Pancreas (tissue), 10 donors: ENCODE measurements at regions not wholly inside any gene's neighbourhood (a gene's known extent, or its start where the extent isn't known, plus 50 kb on each side); places are given as distances from the start of the nearest gene placed in this dataset.

Experiments used
- ATAC-seq, 4 donors: fragments of 200-7000 bp; cut with Tn5 transposase; one replicate each; pipeline versions ENCODE4 v1.8.0 to v1.9.1; 2020; ENCODE audit warnings: mild to moderate bottlenecking in 4 of 4, moderate library complexity in 4 of 4
- DNase-seq, 6 donors: peaks; one replicate each; pipeline ENCODE4 v3.0.0-alpha.2; 2020
- FAIRE-seq: peaks from 2 replicates; lab custom pipeline; 2012; peaks lifted over from hg19 to GRCh38; lab: Jason Lieb, UNC
- H3K27ac ChIP-seq, 4 donors: fragments of 200-600 bp; sonication (generic); 1 replicate in 3 of 4; 2 replicates in 1 of 4; pipeline versions ENCODE4 v1.5.0 to v1.8.0; 2020
- H3K27me3 ChIP-seq, 4 donors: fragments of 200-600 bp; one replicate each; pipeline ENCODE4 v1.8.0; 2021
- H3K36me3 ChIP-seq, 3 donors: fragments of 200-600 bp; sonication (generic) in 1 of 3; one replicate each; pipeline versions ENCODE4 v1.5.0 to v1.8.0; 2020 to 2021
- H3K4me1 ChIP-seq, 3 donors: fragments of 200-600 bp; one replicate each; pipeline ENCODE4 v1.8.0; 2021
- H3K4me3 ChIP-seq, 4 donors: fragments of 200-600 bp; sonication (generic) in 2 of 4; one replicate each; pipeline versions ENCODE4 v1.5.0 to v1.8.0; 2020 to 2021
- H3K9me3 ChIP-seq, 4 donors: fragments of 200-600 bp; one replicate each; pipeline ENCODE4 v1.8.0; 2021
- WGBS, 2 donors: extraction: QIAGEN DNeasy Blood & Tissue Kit; methylation state at CpG; one replicate each; pipeline ENCODE4 v1.1.7; 2013; 5-methylcytosine and 5-hydroxymethylcytosine counted together
- intact Hi-C, 3 donors: fragments of 100-400 bp; cut with DNase I; formaldehyde crosslinking; loops; one replicate each; pipeline versions ENCODE4 v1.11.1 to v1.14.2; 2022
- TF ChIP-seq, protein P1 (sequence below), 4 donors: fragments of 200-600 bp; sonication (generic) in 3 of 4; IDR thresholded peaks; one replicate each; pipeline versions ENCODE4 v1.5.0 to v1.8.0; 2021; ENCODE audit warnings: antibody characterized with exemption in 4 of 4
- donor health status: healthy with polysubstance abuse.
- donor health status: DM: no; HTN: no; CAD: no; lungs with moderate emphysema.
- donor health status: DM: no; HTN: no; CAD: no.
- donor health status: control.
- donor health status: control.
- donor health status: Bipolar disorder and iron deficiency.
- donor health status: DM: yes; HTN: yes; CAD: no.
- donor health status: DM: no; HTN: no; CAD: no.
- donor health status: DM: no; HTN: no; CAD: no.
- donor health status: DM: yes; HTN: yes; CAD: no.

DNA sequence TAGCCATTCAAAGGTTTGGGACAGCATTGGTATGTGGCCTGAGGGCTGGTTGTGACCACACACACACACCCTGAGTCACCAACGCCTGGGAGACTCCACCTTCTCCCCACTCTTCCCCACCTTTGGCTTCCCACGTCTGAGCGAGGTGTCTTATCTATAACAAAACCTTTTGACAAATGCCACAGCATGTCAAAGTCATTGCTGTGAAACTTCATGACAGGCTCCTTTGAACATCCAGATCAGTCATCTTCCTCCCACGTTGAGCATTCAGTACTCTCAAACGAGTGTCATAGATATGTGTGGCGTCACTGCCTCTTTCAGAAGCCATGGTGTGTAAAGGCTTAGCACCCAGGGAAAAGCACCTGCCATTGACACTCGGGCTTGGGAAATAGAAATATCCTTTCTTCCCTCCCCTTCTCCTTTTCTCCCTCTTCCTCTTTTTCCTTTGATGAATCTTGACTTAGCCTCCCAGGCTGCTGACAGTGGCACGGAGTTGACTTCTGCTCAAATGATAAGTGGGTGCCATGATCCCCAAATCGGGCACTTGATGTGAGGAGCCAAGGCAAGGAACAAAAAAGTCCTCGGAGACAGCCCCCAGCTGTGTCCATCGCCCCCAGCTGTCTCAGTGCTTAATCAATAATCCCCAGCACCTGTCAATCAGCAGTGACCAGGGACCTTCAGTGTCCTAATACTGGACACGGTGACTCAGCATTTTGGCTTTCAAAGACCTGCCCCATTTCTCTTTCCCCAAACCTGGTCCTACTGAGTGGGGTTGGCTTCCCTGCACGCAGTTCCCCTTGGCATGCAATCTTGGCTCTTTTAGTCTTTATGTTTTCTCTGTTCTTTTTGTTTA, 114.8 kb downstream of the FGF18 start:
- H3K36me3 ChIP-seq = no peaks in the 10 kb centered on the region
- intact Hi-C loops = no loop called here
- WGBS, 2 donors = 45 to 51% methylated on average over 13 of the region's 13 CpGs
- H3K4me1 ChIP-seq = no peaks in the 10 kb centered on the region
- H3K9me3 ChIP-seq = no peaks in the 10 kb centered on the region
- no peak overlapping the region for H3K4me3 ChIP-seq
- no peaks in the 10 kb centered on the region for H3K27me3 ChIP-seq
- no peak for DNase-seq
- FAIRE-seq = no peak
- no peak overlapping the region for H3K27ac ChIP-seq
- no peak for ATAC-seq
- TF ChIP-seq, protein P1, sequence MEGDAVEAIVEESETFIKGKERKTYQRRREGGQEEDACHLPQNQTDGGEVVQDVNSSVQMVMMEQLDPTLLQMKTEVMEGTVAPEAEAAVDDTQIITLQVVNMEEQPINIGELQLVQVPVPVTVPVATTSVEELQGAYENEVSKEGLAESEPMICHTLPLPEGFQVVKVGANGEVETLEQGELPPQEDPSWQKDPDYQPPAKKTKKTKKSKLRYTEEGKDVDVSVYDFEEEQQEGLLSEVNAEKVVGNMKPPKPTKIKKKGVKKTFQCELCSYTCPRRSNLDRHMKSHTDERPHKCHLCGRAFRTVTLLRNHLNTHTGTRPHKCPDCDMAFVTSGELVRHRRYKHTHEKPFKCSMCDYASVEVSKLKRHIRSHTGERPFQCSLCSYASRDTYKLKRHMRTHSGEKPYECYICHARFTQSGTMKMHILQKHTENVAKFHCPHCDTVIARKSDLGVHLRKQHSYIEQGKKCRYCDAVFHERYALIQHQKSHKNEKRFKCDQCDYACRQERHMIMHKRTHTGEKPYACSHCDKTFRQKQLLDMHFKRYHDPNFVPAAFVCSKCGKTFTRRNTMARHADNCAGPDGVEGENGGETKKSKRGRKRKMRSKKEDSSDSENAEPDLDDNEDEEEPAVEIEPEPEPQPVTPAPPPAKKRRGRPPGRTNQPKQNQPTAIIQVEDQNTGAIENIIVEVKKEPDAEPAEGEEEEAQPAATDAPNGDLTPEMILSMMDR (IDR thresholded peaks at IDR 0.05) = no peak

DNA sequence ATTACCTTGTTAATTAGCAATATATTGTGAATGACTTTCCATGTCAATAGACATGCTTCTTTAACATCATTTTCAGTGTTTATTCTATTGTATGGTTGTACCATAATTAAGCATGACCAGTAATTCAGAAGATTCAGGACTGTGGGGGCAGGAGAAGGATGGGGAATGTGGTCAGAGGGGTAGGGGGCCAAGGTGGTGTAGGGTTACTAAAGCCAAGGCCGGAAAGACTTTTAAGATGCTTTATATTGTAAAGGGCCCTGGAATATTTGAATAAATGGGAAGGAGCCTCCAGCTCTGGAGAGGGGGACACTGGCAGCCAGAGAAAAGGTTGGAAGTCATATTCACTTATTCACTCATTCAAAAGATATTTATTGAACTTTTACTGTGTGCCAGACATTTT, 115.7 kb downstream of the FGF18 start:
- FAIRE-seq (no peak), DNase-seq (no peak), ATAC-seq (no peak)
- H3K27me3 ChIP-seq = no peaks in the 10 kb centered on the region
- H3K4me3 ChIP-seq = no peak overlapping the region
- TF ChIP-seq, protein P1 (IDR thresholded peaks at IDR 0.05) = no peak
- no peaks in the 10 kb centered on the region for H3K9me3 ChIP-seq
- H3K27ac ChIP-seq = no peak overlapping the region
- H3K4me1 ChIP-seq = no peaks in the 10 kb centered on the region
- intact Hi-C loops = no loop called here
- no peaks in the 10 kb centered on the region for H3K36me3 ChIP-seq
- WGBS, 2 donors = 50 to 68% methylated on average over 1 of the region's 1 CpG

DNA sequence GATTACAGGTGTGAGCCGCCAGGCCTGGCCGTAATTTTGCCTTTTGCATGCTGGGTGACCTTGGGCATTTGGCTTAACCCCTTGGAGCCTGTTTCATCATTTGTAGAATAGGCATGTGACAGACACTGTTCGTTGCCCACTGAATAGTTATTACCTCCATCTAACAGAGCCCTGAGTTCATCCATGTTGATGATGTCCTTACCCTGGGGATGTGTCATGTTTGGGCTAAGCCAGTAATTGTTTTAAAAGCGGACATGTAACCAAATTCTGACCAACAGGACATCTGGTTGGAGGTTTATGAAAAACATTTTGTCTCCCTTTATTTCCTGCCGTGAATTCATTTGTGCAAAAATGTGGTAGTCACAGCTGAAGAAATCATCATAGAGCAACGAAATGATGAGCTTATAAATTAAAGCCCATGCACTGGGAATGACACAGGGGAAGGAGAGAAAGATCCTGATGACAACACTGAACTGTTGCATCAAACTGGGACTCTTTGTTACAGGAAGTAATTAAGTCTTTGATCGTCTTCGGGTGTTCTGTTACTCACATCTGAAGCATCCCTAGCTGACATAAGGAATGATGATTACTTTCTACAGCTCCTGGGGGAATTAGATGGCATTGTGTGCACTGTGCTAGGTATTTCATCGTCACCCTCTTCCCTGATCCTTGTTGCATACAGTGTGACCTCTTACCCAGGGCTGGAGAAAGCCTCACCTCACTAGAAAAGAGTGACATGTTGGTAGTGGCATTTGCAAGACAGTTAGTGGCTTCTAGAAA, 117.8 kb downstream of the FGF18 start:
- Histone ChIP-seq H3K4me3 (no peak overlapping the region), H3K36me3 (no peaks in the 10 kb centered on the region), H3K27ac (no peak overlapping the region), H3K4me1 (no peaks in the 10 kb centered on the region), H3K9me3 (no peaks in the 10 kb centered on the region), H3K27me3 (no peaks in the 10 kb centered on the region)
- no peak for ATAC-seq
- DNase-seq = no peak
- 50 to 59% methylated on average over 9 of the region's 9 CpGs for WGBS, 2 donors
- TF ChIP-seq, protein P1 (IDR thresholded peaks at IDR 0.05) = no peak
- no peak for FAIRE-seq
- intact Hi-C loops = no loop called here

DNA sequence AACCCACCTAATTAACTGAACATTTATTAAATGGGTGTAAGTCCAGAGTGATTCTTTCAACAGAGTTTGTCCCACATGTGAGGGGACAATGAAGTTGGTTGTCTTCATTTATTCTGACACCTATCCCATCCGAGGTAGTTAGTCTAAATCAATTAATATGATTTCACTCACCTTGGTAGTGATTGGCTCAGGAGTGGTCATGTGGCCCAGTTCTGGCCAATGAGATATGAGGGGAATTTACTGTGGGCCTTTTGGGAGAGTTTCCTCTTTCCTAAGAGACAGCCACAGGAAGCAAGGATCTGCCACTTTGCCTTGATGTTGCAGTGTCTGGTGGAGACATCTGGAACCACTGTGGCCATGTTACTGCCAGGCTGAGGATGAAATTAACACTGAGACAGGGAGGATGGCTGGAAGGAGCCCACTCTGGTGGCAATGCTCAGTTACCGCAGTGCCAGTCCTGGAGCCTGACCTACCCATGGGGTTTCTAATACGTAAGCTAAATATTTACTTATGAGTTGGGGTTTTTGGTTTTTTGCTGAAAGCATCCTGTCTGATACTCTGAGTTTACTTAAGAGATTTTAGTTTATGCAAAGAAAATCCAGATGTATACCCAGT, 118.6 kb downstream of the FGF18 start:
- Histone ChIP-seq H3K27ac (no peak overlapping the region), H3K4me1 (no peaks in the 10 kb centered on the region), H3K4me3 (no peak overlapping the region), H3K36me3 (no peaks in the 10 kb centered on the region), H3K9me3 (no peaks in the 10 kb centered on the region), H3K27me3 (no peaks in the 10 kb centered on the region)
- TF ChIP-seq, protein P1 (IDR thresholded peaks at IDR 0.05) = no peak
- DNase-seq (no peak), ATAC-seq (no peak), FAIRE-seq (no peak)
- 63 to 68% methylated on average over 3 of the region's 3 CpGs for WGBS, 2 donors
- intact Hi-C loops = no loop called here
